A549 (cell line): ENCODE measurements at regions not wholly inside any gene's neighbourhood (a gene's known extent, or its start where the extent isn't known, plus 50 kb on each side); places are given as distances from the start of the nearest gene placed in this dataset.

Source experiments
- BHLHE40 ChIP-seq: IDR thresholded peaks from 2 replicates; pipeline ENCODE4 v1.6.1; 2012; ENCODE audit warnings: low read depth, low read length, inconsistent platforms
- CHD4 ChIP-seq: fragments of 200-600 bp; sonication (generic); IDR thresholded peaks from 2 replicates; pipeline ENCODE4 v1.6.1; 2016; ENCODE audit warnings: antibody characterized with exemption, mild to moderate bottlenecking, borderline replicate concordance
- EHMT2 ChIP-seq: fragments of 200-600 bp; sonication (generic); IDR thresholded peaks from 2 replicates; pipeline ENCODE4 v1.6.1; 2016; ENCODE audit warnings: antibody characterized with exemption, low read depth, mild to moderate bottlenecking, moderate library complexity
- FOXS1 ChIP-seq: fragments of 250-450 bp; sonication (Bioruptor Pico); IDR thresholded peaks from 2 replicates; pipeline ENCODE4 v1.5.0; 2020; ENCODE audit warnings: mild to moderate bottlenecking, moderate library complexity
- HOXA7 ChIP-seq: fragments of 250-450 bp; sonication (Bioruptor Pico); IDR thresholded peaks from 2 replicates; pipeline ENCODE4 v1.5.0; 2020; ENCODE audit warnings: mild to moderate bottlenecking, moderate library complexity
- JUN ChIP-seq, 2 experiments: fragments of >200 bp; sonication (Bioruptor Twin); formaldehyde crosslinking; IDR thresholded peaks; 2 replicates in 1 of 2; 3 replicates in 1 of 2; pipeline ENCODE4 v1.6.1; 2016 to 2017
- NFE2L2 ChIP-seq: fragments of 150-350 bp; conservative IDR thresholded peaks from 2 replicates; pipeline ENCODE4 v1.6.1; 2014; ENCODE audit warnings: low read length
- POLR2A ChIP-seq: IDR thresholded peaks from 2 replicates; pipeline ENCODE4 v1.6.1; 2012; ENCODE audit warnings: mild to moderate bottlenecking, low read length
- RAD21 ChIP-seq, 2 experiments: fragments of >200 bp in 1 of 2; sonication (Bioruptor Twin) in 1 of 2; formaldehyde crosslinking in 1 of 2; IDR thresholded peaks in 1 of 2; conservative IDR thresholded peaks in 1 of 2; 2 replicates in 1 of 2; 3 replicates in 1 of 2; pipeline ENCODE4 v1.6.1; 2012 to 2018; ENCODE audit warnings: inconsistent platforms in 1 of 2
- RNF2 ChIP-seq: fragments of 200-600 bp; sonication (generic); IDR thresholded peaks from 2 replicates; pipeline ENCODE4 v1.6.1; 2016; ENCODE audit warnings: low read depth, mild to moderate bottlenecking, antibody characterized with exemption, moderate library complexity, borderline replicate concordance
- ZC3H11A ChIP-seq: fragments of 450-650 bp; IDR thresholded peaks from 2 replicates; pipeline ENCODE4 v1.6.1; 2014; ENCODE audit warnings: antibody characterized with exemption, mild to moderate bottlenecking
- TF ChIP-seq, protein P1 (sequence below): fragments of >200 bp; sonication (Bioruptor Twin); formaldehyde crosslinking; IDR thresholded peaks from 3 replicates; pipeline ENCODE4 v1.5.1; 2016
- TF ChIP-seq, protein P2 (sequence below): fragments of 450-650 bp; IDR thresholded peaks from 2 replicates; pipeline ENCODE4 v1.6.1; 2014; ENCODE audit warnings: antibody characterized with exemption

DNA sequence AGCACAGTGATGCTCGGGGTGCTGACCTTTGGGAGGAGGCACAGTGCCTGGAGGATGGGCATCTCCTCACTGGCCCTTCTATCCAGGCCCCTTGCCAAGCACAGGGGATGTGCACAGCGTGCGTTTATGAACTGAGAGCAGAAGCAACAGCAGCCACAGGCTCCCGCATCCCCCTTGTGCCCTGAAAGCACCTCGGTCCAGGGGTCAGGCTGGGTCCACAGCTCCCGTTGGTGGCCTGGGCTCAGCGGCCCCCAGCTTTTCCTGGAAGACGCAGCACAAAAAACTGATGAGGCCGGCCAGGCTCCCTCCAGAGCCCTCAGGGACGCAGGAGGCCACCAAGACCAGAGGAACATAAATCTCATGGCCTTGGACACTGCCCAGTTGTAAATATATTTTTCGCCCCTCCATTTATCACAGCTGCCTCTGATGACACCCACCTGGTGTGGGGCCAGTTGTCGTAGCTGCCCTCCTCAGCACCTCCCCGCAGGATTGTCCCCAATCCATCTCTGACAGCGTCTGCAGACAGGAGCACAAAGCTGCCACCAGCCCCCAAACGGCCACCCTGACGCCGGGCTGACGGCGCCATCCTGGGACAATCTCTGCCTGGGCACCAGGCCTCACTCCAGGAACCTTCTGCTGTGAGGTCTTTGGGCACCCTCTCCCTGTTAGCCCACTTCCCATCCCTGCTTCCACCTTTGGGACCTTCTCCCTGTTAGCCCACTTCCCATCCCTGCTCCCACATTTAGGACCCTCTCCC is 203.1 kb downstream of the BRD1 start:
- TF ChIP-seq, protein P1, sequence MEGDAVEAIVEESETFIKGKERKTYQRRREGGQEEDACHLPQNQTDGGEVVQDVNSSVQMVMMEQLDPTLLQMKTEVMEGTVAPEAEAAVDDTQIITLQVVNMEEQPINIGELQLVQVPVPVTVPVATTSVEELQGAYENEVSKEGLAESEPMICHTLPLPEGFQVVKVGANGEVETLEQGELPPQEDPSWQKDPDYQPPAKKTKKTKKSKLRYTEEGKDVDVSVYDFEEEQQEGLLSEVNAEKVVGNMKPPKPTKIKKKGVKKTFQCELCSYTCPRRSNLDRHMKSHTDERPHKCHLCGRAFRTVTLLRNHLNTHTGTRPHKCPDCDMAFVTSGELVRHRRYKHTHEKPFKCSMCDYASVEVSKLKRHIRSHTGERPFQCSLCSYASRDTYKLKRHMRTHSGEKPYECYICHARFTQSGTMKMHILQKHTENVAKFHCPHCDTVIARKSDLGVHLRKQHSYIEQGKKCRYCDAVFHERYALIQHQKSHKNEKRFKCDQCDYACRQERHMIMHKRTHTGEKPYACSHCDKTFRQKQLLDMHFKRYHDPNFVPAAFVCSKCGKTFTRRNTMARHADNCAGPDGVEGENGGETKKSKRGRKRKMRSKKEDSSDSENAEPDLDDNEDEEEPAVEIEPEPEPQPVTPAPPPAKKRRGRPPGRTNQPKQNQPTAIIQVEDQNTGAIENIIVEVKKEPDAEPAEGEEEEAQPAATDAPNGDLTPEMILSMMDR: no peak
- TF ChIP-seq HOXA7 (CRISPR knock-in tag): no peak
- TF ChIP-seq CHD4: no peak
- TF ChIP-seq FOXS1 (CRISPR knock-in tag): no peak
- TF ChIP-seq RAD21 (conservative IDR thresholded peaks at IDR 0.05 in 1 of 2, IDR thresholded peaks at IDR 0.05 in 1 of 2): no peak
- TF ChIP-seq BHLHE40: no peak
- no peak for TF ChIP-seq ZC3H11A
- TF ChIP-seq NFE2L2: no peak
- TF ChIP-seq, protein P2, sequence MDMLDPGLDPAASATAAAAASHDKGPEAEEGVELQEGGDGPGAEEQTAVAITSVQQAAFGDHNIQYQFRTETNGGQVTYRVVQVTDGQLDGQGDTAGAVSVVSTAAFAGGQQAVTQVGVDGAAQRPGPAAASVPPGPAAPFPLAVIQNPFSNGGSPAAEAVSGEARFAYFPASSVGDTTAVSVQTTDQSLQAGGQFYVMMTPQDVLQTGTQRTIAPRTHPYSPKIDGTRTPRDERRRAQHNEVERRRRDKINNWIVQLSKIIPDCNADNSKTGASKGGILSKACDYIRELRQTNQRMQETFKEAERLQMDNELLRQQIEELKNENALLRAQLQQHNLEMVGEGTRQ: no peak
- no peak for TF ChIP-seq RNF2
- no peak for TF ChIP-seq JUN (IDR thresholded peaks at IDR 0.05)
- no peak for TF ChIP-seq POLR2A
- TF ChIP-seq EHMT2: no peak
